HEK293 (cell line): ENCODE measurements at regions not wholly inside any gene's neighbourhood (a gene's known extent, or its start where the extent isn't known, plus 50 kb on each side); places are given as distances from the start of the nearest gene placed in this dataset.

Experiments used
- CTCF ChIA-PET: fragments of 350-600 bp; formaldehyde crosslinking; extraction: SDS; loops from one replicate; lab custom pipeline; 2021; ENCODE audit warnings: antibody characterized with exemption; lab: Yijun Ruan, JAX
- POLR2A ChIA-PET: fragments of 300-600 bp; formaldehyde crosslinking; extraction: SDS; loops from one replicate; lab custom pipeline; 2020; ENCODE audit warnings: antibody characterized with exemption, inconsistent platforms; lab: Yijun Ruan, JAX
- H3K27ac ChIP-seq: fragments of 200-500 bp; sonication (Bioruptor generic); 2 replicates; pipeline ENCODE4 v1.5.1; 2014; ENCODE audit warnings: low read depth, low read length, control low read depth, inconsistent platforms; ENCODE audit errors: extremely low read depth
- H3K36me3 ChIP-seq, 2 experiments: fragments of 200-500 bp in 1 of 2; sonication (Bioruptor generic) in 1 of 2; 1 replicate in 1 of 2; 2 replicates in 1 of 2; pipeline ENCODE4 v1.5.1; 2014 to 2017; ENCODE audit warnings: inconsistent platforms in 2 of 2, low read length in 2 of 2; ENCODE audit not compliant: control insufficient read depth in 2 of 2, insufficient read depth in 1 of 2
- H3K4me1 ChIP-seq: fragments of 200-500 bp; sonication (Bioruptor generic); 2 replicates; pipeline ENCODE4 v1.5.1; 2014; ENCODE audit warnings: mild to moderate bottlenecking, low read length, inconsistent platforms; ENCODE audit not compliant: control insufficient read depth, insufficient read depth
- H3K4me3 ChIP-seq: 2 replicates; pipeline ENCODE4 v1.5.1; 2011; ENCODE audit warnings: low read depth, mild to moderate bottlenecking, control low read depth, low read length, moderate library complexity
- H3K9me3 ChIP-seq: fragments of 200-500 bp; sonication (Bioruptor generic); 2 replicates; pipeline ENCODE4 v1.5.1; 2014; ENCODE audit warnings: low read depth, low read length, inconsistent platforms; ENCODE audit not compliant: control insufficient read depth, insufficient read depth
- ZNF133 ChIP-seq: fragments of 450-650 bp; formaldehyde crosslinking; IDR thresholded peaks from 2 replicates; pipeline ENCODE4 v1.5.1; 2016; ENCODE audit warnings: missing biosample characterization, missing genetic modification characterization
- ZNF221 ChIP-seq: fragments of 450-650 bp; formaldehyde crosslinking; IDR thresholded peaks from 2 replicates; pipeline ENCODE4 v1.5.1; 2017; ENCODE audit warnings: missing biosample characterization, missing genetic modification characterization, borderline replicate concordance
- ZNF391 ChIP-seq: fragments of 450-650 bp; formaldehyde crosslinking; IDR thresholded peaks from 2 replicates; pipeline ENCODE4 v1.5.1; 2016; ENCODE audit warnings: low read depth, missing biosample characterization, missing genetic modification characterization, borderline replicate concordance
- ZNF416 ChIP-seq: fragments of 450-650 bp; formaldehyde crosslinking; IDR thresholded peaks from 2 replicates; pipeline ENCODE4 v1.5.1; 2016; ENCODE audit warnings: missing biosample characterization, missing genetic modification characterization
- ZNF423 ChIP-seq: fragments of 450-650 bp; formaldehyde crosslinking; IDR thresholded peaks from 2 replicates; pipeline ENCODE4 v1.5.1; 2016; ENCODE audit warnings: missing biosample characterization, missing genetic modification characterization
- ZNF501 ChIP-seq: fragments of 450-650 bp; formaldehyde crosslinking; IDR thresholded peaks from 2 replicates; pipeline ENCODE4 v1.5.1; 2016; ENCODE audit warnings: missing biosample characterization, missing genetic modification characterization
- ZNF544 ChIP-seq: fragments of 450-650 bp; formaldehyde crosslinking; IDR thresholded peaks from 2 replicates; pipeline ENCODE4 v1.5.0; 2017; ENCODE audit warnings: missing biosample characterization, missing genetic modification characterization
- ZNF621 ChIP-seq: fragments of 450-650 bp; formaldehyde crosslinking; IDR thresholded peaks from 2 replicates; pipeline ENCODE4 v1.5.1; 2017; ENCODE audit warnings: missing biosample characterization, missing genetic modification characterization
- ZNF654 ChIP-seq: fragments of 450-650 bp; formaldehyde crosslinking; IDR thresholded peaks from 2 replicates; pipeline ENCODE4 v1.5.1; 2016; ENCODE audit warnings: low read depth, missing biosample characterization, missing genetic modification characterization
- ZNF658 ChIP-seq: fragments of 450-650 bp; formaldehyde crosslinking; IDR thresholded peaks from 2 replicates; pipeline ENCODE4; 2016; ENCODE audit warnings: missing biosample characterization, missing genetic modification characterization
- ZNF660 ChIP-seq: fragments of 450-650 bp; IDR thresholded peaks from 2 replicates; pipeline ENCODE4 v1.5.1; 2018; ENCODE audit warnings: missing biosample characterization, mild to moderate bottlenecking, missing genetic modification characterization
- TF ChIP-seq, protein P1 (sequence below): fragments of 450-650 bp; formaldehyde crosslinking; IDR thresholded peaks from 2 replicates; pipeline ENCODE4 v1.5.1; 2016; ENCODE audit warnings: missing biosample characterization, missing genetic modification characterization
- TF ChIP-seq, protein P2 (sequence below): fragments of 450-650 bp; formaldehyde crosslinking; IDR thresholded peaks from 2 replicates; pipeline ENCODE4 v1.5.1; 2016; ENCODE audit warnings: missing biosample characterization, missing genetic modification characterization
- TF ChIP-seq, protein P3 (sequence below): fragments of 450-650 bp; formaldehyde crosslinking; IDR thresholded peaks from 2 replicates; pipeline ENCODE4 v1.5.1; 2016; ENCODE audit warnings: missing biosample characterization, missing genetic modification characterization
- TF ChIP-seq, protein P4 (sequence below): fragments of 450-650 bp; formaldehyde crosslinking; IDR thresholded peaks from 2 replicates; pipeline ENCODE4 v1.5.1; 2017; ENCODE audit warnings: missing biosample characterization, missing genetic modification characterization
- TF ChIP-seq, protein P5 (sequence below): fragments of 450-650 bp; formaldehyde crosslinking; IDR thresholded peaks from 2 replicates; pipeline ENCODE4 v1.5.1; 2016; ENCODE audit warnings: missing biosample characterization, missing genetic modification characterization

DNA sequence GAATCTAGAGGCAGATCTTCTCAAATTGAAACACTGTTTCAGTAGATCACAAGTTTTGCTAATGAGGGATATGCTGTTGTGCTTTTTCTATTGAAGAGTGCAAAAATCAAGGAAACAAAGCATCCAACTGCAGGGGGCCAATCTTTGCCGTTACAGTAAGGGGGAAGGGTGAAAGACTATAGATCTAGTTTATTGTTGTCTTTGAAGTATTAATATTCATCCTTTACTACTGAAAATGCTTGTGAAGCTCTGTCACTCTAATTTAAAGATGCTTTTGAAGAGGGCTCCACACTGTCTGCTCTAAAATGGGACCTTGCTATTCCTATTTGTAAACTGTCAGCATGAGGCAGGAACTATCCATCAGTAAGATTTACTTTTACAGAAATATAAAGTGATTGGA is 110.3 kb downstream of the MBL2 start (continued):
- TF ChIP-seq, protein P1, sequence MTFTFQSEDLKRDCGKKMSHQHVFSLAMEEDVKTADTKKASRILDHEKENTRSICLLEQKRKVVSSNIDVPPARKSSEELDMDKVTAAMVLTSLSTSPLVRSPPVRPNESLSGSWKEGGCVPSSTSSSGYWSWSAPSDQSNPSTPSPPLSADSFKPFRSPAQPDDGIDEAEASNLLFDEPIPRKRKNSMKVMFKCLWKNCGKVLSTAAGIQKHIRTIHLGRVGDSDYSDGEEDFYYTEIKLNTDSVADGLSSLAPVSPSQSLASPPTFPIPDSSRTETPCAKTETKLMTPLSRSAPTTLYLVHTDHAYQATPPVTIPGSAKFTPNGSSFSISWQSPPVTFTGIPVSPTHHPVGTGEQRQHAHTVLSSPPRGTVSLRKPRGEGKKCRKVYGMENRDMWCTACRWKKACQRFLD (tag by site-specific recombination): no peak
- TF ChIP-seq, protein P2, sequence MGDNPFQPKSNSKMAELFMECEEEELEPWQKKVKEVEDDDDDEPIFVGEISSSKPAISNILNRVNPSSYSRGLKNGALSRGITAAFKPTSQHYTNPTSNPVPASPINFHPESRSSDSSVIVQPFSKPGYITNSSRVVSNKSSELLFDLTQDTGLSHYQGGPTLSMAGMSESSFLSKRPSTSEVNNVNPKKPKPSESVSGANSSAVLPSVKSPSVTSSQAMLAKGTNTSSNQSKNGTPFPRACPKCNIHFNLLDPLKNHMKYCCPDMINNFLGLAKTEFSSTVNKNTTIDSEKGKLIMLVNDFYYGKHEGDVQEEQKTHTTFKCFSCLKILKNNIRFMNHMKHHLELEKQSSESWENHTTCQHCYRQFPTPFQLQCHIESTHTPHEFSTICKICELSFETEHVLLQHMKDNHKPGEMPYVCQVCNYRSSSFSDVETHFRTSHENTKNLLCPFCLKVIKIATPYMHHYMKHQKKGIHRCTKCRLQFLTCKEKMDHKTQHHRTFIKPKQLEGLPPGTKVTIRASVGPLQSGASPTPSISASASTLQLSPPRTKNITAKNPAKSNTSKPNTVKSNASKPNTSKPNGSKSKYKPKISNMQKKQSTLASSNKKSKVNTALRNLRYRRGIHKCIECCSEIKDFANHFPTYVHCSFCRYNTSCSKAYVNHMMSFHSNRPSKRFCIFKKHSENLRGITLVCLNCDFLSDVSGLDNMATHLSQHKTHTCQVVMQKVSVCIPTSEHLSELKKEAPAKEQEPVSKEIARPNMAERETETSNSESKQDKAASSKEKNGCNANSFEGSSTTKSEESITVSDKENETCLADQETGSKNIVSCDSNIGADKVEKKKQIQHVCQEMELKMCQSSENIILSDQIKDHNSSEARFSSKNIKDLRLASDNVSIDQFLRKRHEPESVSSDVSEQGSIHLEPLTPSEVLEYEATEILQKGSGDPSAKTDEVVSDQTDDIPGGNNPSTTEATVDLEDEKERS (tag by site-specific recombination): no peak
- no peak for TF ChIP-seq ZNF654 (tag by site-specific recombination)
- no peak for TF ChIP-seq ZNF416 (tag by site-specific recombination)
- no peak for TF ChIP-seq ZNF544 (tag by site-specific recombination)
- TF ChIP-seq ZNF133 (tag by site-specific recombination): no peak
- TF ChIP-seq, protein P3, sequence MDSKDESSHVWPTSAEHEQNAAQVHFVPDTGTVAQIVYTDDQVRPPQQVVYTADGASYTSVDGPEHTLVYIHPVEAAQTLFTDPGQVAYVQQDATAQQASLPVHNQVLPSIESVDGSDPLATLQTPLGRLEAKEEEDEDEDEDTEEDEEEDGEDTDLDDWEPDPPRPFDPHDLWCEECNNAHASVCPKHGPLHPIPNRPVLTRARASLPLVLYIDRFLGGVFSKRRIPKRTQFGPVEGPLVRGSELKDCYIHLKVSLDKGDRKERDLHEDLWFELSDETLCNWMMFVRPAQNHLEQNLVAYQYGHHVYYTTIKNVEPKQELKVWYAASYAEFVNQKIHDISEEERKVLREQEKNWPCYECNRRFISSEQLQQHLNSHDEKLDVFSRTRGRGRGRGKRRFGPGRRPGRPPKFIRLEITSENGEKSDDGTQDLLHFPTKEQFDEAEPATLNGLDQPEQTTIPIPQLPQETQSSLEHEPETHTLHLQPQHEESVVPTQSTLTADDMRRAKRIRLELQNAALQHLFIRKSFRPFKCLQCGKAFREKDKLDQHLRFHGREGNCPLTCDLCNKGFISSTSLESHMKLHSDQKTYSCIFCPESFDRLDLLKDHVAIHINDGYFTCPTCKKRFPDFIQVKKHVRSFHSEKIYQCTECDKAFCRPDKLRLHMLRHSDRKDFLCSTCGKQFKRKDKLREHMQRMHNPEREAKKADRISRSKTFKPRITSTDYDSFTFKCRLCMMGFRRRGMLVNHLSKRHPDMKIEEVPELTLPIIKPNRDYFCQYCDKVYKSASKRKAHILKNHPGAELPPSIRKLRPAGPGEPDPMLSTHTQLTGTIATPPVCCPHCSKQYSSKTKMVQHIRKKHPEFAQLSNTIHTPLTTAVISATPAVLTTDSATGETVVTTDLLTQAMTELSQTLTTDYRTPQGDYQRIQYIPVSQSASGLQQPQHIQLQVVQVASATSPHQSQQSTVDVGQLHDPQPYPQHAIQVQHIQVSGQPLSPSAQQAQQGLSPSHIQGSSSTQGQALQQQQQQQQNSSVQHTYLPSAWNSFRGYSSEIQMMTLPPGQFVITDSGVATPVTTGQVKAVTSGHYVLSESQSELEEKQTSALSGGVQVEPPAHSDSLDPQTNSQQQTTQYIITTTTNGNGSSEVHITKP: no peak

DNA sequence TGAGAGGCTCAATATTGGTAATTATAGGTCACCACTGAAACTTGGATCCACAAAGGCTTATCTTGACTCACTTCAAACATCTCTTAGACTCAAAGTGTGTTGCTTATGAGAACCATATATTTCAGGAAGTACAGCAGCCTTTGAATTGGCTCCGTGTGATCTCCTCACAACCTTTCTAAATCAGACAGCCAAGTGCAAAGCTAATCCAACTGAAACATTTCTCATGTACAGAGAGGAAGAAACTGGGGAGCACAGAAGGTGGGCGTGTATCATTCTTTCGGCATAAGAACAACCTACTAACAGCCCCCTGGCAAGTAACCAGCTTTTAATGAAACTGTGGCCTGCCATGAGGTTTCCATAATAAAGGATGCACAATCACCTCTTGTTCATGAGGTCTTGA is 109.4 kb downstream of the MBL2 start:
- Histone ChIP-seq H3K4me3 (no peak overlapping the region), H3K9me3 (no peaks in the 10 kb centered on the region), H3K27ac (no peak overlapping the region), H3K4me1 (no peaks in the 10 kb centered on the region), H3K36me3 (no peaks in the 10 kb centered on the region)
- POLR2A ChIA-PET: no interaction called here
- TF ChIP-seq ZNF501 (tag by site-specific recombination) (no peak), ZNF391 (tag by site-specific recombination) (no peak), ZNF658 (tag by site-specific recombination) (no peak), ZNF660 (no peak), ZNF221 (tag by site-specific recombination) (no peak), ZNF621 (tag by site-specific recombination) (no peak), ZNF423 (no peak)
- TF ChIP-seq, protein P2 (tag by site-specific recombination): no peak
- TF ChIP-seq, protein P4, sequence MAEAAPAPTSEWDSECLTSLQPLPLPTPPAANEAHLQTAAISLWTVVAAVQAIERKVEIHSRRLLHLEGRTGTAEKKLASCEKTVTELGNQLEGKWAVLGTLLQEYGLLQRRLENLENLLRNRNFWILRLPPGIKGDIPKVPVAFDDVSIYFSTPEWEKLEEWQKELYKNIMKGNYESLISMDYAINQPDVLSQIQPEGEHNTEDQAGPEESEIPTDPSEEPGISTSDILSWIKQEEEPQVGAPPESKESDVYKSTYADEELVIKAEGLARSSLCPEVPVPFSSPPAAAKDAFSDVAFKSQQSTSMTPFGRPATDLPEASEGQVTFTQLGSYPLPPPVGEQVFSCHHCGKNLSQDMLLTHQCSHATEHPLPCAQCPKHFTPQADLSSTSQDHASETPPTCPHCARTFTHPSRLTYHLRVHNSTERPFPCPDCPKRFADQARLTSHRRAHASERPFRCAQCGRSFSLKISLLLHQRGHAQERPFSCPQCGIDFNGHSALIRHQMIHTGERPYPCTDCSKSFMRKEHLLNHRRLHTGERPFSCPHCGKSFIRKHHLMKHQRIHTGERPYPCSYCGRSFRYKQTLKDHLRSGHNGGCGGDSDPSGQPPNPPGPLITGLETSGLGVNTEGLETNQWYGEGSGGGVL: no peak
- TF ChIP-seq, protein P5, sequence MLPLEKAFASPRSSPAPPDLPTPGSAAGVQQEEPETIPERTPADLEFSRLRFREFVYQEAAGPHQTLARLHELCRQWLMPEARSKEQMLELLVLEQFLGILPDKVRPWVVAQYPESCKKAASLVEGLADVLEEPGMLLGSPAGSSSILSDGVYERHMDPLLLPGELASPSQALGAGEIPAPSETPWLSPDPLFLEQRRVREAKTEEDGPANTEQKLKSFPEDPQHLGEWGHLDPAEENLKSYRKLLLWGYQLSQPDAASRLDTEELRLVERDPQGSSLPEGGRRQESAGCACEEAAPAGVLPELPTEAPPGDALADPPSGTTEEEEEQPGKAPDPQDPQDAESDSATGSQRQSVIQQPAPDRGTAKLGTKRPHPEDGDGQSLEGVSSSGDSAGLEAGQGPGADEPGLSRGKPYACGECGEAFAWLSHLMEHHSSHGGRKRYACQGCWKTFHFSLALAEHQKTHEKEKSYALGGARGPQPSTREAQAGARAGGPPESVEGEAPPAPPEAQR (tag by site-specific recombination): no peak
- CTCF ChIA-PET: interaction anchor here (0.6 to 1.1 kb wide), 2 partner anchors 56 to 66 kb away, joined by 3 to 5 read pairs; no protein-coding TSS in a partner anchor
